Posterior vena cava (tissue), 2 donors: ENCODE measurements at regions not wholly inside any gene's neighbourhood (a gene's known extent, or its start where the extent isn't known, plus 50 kb on each side); places are given as distances from the start of the nearest gene placed in this dataset.
"Not testable (repeated sequence)": the region's sequence is repeated elsewhere in the genome, so short reads cannot be mapped to it uniquely, and the experiment has no call there.

Source experiments
- DNase-seq: peaks from one replicate; pipeline ENCODE4 v3.0.0-alpha.2; 2020; ENCODE audit warnings: low spot score
- intact Hi-C, 2 donors: fragments of 100-400 bp; cut with DNase I; formaldehyde crosslinking; loops; one replicate each; pipeline versions ENCODE4 v1.14.1 to v1.14.2; 2022 to 2023
- donor health status: DM: yes; HTN: yes; CAD: no.
- donor health status: DM: yes; HTN: yes; CAD: no.

DNA sequence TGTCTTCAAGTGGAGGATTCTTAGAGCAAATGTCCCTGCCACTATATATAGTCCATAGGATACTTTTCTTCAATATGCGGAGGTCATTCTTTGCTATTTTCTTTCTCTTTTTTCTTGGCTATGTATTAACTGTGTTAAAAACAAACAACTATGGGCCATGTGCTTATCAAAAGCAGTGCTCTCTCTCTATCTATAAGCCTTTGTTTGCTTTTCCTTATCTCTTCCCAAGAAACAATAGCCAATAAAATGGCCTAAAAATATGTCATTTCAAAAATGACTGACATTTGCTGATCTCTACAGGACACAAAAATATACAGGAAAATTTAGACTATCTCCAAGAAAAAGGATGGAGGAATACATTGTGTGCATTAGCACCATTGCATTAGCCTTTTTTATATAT is 212.1 kb downstream of the MAF start:
- no peak for DNase-seq
- intact Hi-C loops, result no loop called here

DNA sequence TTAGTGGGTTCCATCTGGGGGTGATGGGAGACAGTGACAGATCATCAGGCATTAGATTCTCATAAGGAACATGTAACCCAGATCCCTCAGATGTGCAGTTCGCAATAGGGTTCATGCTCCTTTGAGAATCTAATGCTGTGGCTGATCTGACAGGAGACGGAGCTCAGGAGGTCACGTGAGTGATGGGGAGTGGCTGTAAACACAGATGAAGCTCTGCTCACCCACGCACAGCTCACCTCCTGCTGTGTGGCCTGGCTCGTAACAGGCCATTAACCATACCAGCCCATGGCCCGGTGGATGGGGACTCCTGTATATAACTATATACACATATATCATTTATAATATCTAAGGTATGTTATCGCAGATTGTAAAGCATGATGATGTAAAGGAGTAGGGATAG is 214.2 kb downstream of the MAF start:
- no peak for DNase-seq
- intact Hi-C loops, result no loop called here

DNA sequence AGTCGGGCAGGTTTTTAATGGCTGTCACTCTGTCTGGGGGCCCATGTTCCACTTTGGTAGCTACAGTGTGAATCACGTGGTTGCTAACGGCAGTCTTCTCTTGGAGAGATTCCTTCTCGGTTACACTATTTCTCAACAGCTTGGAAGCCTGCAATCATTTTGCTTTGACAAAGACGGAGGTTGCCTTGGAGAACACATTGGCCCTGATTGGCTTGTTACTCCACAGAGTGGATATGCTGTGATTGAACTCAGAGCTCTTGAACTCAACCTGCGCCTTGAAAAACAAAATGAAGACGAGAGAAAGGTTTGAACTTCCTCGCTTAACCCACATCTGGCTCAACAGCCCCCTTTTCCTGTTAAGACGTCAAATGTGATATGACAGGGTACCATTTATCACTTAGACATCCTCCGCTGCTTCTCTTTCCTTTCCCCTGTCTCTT is 218.9 kb downstream of the MAF start:
- intact Hi-C loops, result no loop called here
- no peak for DNase-seq

DNA sequence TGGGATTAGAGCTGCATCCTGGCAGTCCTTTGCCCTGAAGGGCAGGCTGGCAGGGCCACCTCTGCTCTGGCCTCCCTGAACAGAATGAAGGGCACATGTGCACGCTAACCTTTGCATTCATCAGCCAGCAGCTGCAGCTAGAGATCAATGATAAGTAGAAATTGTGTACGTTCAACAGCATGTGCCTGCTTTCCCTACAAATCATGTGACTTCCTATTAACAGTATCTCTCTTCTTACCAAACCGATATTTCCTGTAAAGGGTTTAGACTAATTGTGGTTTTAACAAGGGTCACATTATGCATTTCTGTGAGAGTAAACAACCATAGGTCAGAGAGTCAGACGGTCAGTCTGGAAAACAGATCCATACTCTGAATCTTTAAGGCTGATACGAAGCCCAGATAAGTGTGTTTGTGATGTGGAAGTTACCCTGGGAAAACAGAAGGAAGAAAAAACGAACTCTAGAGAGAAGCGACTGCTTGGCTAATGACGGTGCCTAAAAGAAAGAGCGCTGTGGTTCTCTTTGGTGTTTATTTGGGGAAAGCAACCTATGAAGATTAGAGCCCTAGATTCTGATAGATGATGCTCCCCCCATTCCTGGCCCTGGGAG is 219.4 kb downstream of the MAF start:
- intact Hi-C loops, result no loop called here
- no peak for DNase-seq

DNA sequence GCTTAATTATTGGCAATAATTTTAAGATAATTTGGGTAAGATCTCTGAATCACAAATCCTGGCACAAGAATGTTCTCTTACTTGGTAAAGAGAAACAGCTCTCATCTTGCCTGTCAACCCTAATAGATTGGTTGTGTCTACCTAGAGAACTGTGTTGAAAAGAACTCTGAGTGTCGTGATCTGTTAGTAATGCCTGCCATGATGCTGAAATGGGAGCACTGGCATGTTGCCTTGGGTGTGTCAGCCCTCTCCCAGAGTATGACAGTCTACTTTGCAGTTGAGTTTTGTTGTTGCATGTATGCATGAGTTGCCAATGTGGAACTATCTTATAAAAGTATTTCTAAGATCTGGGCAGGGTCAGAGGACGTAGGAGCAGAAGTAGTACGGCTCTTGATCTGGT is 221.4 kb downstream of the MAF start:
- intact Hi-C loops, result no loop called here
- no peak for DNase-seq

DNA sequence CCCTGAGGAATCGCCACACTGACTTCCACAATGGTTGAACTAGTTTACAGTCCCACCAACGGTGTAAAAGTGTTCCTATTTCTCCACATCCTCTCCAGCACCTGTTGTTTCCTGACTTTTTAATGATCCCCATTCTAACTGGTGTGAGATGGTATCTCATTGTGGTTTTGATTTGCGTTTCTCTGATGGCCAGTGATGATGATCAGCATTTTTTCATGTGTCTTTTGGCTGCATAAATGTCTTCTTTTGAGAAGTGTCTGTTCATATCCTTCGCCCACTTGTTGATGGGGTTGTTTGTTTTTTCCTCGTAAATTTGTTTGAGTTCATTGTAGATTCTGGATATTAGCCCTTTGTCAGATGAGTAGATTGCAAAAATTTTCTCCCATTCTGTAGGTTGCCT is 223.5 kb downstream of the MAF start:
- DNase-seq, intact Hi-C loops: not testable (repeated sequence)

DNA sequence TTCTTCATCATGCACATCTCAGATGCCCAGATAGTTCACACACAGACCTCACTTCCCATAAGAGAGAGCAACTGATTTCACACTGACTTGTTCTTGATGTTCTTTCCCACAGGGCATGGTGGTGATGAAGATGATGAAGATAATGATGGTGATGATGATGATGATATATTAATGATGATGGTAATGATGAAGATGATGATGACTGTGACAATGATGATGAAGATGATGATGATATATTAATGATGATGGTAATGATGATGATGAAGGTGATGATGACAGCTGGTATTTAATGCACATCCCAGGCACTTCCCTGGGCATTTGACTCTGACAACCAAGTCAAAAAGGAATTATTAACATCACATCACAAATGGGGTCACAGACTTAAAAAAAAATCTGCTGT is 225.2 kb downstream of the MAF start:
- intact Hi-C loops, result no loop called here
- no peak for DNase-seq

DNA sequence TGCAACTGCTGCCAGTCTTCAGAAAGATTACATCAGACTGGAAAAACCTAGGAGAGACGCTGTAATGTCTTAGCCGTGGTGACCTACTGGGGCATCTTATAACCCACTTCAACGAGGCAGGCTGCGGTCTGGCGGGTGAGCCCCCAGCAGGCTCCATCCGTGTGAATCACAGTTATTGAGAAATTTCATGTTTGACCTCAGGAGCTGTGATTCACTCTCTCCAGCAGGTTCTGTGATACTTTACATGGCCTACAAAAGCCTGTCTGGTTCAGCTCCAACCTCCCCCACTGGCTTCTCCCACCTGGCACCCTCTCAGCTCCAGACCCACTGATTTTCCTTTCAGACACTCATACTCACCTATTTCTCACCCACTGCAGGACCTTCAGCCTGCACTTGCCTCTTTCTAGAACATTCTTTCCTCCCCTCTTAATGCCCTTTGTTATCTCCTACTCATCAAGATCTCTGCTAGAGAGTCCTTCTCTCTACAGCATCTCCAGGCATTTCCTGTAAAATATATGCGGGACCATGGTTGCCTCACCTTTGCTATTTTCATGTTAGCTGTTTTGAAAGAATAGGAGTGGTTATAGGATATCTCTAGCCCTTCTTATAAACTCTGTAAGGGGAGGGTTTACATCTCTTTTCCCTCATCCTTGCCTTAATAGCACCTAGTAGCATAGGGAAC is 227.9 kb downstream of the MAF start:
- no peak for DNase-seq
- intact Hi-C loops, result no loop called here

DNA sequence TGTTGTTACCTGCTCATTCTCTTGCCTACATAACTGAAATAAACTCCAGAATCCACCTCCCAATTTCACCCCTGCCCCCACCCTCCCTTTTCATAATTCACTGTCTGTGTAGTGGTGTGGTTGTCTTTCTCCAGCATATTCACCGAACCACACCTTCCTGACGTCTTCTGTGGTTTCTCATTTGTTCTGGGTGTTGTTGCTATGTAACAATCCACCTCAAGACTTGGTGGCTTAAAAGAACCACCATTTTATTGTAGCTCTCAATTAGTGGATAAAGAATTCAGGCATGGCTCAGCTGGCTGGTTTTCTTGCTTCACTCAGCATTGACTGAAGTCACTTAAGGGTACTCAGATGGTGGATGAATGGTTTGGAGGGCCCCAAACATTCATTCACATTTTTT is 229.8 kb downstream of the MAF start:
- intact Hi-C loops, result no loop called here
- no peak for DNase-seq

DNA sequence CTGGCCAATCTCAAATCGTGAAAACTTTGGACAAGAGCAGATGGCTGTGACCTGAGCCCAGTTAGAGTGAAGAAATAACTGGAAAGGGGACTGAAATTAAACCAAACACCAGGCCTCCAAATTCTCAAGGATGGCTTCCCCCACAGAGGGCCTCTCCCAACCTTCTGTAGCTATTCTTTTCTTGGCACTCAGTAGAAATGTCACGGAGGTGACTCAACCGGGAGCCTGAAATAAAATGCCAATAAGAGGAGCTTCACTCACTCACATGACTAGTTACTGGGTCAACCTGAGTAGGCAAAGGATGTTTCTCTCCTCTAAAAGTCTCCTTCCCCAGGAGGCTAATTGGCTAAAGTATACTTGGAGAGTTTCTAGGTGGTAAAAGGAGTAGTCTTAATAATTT is 230.7 kb downstream of the MAF start:
- no peak for DNase-seq
- intact Hi-C loops, result no loop called here

DNA sequence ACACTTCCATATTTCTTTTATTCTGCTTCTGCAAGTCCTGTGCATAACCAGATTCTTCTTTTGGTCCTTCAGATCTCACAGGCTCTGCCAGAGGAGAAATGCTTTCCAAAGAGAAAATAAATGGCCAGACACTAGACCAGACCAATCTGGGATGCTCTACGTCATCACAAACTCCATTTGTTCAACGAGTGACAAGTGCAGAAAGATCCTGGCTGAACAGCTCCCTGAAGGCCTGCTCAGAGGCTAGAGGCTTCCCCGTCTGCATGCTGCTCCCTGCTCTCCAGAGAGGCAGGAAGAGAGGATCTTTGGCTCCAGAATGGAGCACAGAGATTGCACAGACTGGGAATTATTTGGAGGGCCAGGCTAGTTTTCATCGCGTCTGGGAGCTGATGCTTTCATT is 232.7 kb downstream of the MAF start:
- intact Hi-C loops, result no loop called here

DNA sequence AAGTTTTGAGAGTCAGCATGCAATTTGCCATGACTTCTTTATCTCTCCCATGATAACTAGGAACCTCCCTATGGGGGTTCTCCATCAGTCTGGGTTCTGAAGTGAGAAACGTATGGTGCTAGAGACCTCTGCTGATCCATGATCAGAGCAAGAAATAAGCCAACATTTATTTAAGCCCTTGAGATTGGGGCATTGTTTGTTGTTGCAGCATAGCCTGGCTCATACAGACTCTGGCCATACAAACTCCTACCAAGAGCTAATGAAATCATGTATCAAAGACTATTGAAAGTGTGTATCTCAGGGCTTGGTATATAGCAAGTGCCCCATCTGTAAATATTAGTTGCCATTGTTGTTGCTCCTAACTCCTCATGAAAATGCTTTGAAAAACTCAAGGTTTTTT is 233.9 kb downstream of the MAF start:
- intact Hi-C loops, result no loop called here
- DNase-seq, result no peak

More for the DNA sequence above, 232.7 kb downstream of the MAF start:
- no peak for DNase-seq

DNA sequence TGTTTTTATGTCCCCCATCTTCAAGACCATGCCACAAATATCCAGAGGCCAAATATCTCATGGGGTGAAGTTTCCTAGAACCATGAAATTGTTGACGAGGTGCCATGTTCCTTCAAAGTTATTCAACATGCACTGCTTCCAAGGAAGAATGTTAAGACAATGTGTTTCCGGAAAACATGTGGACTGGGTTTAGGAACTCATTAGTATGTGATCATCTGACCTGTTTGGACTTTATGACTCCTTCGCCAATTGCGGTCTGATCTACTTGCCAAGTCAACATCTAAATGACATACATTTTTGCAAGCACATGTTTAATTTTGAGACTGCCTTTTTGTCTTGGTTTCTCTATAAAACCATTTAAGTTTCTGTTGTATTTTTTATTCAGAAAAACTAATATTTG is 234.8 kb downstream of the MAF start:
- intact Hi-C loops, result no loop called here
- DNase-seq, result no peak

DNA sequence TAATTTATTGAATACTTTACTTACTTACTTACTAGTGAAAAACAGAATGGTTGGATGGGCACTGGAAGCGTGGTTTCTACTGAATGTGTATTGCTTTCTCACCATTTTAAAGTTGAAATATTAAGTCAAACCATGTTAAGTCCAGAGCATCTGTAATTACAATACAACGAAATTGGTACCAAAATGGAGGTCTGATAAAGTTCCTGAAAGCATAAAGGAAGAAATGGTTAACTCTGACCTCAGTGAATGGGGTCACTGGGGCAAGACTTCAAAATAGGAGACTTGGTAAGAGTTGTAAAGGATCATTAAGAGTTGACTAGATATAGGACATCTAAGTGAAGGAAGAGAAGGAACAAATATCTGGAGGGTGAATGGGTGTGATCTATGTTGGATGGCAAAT is 237.1 kb downstream of the MAF start:
- DNase-seq, result no peak
- intact Hi-C loops, result no loop called here

DNA sequence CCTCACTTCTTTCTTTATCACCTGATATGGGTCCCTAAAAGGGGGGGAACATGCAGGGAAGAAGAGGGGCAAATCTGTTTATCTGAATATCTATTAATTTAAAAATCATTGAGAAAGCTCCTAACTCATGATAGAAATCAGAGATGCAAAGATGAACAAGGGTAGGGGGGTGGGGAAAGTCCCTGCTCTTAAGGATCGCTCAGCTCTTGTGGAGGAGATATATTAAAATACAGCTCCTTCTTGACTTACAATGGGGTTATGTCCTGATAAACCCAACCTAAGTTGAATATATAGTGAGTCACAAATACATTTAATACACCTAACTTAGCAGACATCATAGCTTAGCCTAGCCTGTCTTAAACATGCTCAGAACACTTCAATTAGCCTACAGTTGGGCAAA is 237.5 kb downstream of the MAF start:
- intact Hi-C loops, result no loop called here
- DNase-seq, result no peak

DNA sequence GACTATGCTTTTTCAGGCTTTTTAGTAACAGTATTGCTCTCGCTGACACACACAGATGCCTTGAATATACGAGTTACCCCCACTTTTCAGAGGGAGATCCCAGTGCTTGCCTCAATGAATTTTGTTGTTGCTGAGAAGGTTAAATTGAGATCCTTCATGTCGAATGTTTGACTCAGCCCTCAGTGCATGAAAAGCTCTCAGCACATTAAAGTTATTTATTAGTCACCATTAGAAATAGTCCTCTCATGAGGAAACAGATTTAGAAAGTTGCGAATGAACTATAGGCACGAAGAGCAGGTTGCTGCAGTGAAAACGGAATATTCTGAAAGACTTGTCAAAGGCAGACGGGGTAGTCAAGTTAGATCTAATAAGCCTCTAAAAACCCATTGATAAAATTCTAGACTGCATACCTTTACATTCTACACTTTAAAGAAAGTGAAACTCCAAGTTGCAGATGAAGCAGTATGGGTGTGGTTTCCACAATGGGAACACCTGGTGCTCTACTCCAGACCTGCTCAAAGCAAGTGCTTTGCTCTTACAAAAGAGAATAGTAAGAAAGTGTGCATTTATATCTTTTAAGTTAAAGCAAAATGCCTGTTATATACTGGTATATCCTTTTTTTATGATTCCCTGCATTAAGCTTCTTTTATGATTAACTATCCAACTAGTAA is 238.1 kb downstream of the MAF start:
- DNase-seq, result no peak
- intact Hi-C loops, result no loop called here

DNA sequence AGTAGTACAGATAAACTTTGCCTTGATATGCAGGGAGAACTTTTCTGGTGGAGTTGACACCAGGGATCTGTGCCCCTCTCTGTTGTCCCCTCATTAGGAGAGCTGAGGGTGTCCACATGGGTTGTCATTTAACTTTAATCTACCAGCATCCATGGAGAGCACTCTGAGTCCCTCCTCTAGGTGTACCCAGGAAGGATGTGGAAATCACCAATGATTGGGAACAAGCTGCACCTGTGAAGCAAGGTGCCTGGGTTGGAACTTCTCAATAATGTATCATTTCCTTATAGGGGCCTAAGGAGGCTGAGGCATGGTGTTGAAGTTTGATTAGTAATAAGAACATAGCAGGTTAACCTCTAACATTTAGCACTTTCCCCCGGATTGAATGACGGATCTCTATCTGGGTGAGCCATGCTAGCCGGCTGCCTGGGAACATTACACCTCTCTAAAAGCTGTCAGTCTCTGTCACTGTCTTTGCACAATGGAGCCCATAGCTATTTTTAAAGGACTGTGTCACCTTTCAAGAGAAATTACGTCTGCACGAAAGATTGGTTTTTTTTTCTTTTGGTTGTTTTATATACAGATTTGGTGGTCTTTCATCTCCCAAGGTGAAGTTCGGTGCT is 239.3 kb downstream of the MAF start:
- intact Hi-C loops, result no loop called here
- DNase-seq, result no peak

DNA sequence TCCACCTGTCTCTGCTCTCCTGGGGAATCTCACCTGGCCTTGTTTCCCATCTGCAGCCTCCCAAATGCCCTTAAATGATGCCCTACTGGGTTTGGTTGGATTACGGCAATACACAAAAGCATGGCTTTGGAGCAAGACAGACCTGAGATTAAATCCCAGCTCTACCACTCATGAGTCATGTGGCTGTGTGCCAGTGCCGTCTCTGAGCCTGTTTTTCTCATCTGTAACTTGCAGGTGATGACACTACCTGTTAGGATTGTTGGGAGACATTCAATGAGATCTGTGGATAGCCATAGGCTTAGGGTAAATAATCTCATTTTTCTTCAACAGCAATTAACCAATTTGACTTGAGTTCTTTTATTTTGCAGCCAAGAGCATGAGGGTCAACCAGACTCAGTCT is 240.3 kb downstream of the MAF start:
- no peak for DNase-seq

DNA sequence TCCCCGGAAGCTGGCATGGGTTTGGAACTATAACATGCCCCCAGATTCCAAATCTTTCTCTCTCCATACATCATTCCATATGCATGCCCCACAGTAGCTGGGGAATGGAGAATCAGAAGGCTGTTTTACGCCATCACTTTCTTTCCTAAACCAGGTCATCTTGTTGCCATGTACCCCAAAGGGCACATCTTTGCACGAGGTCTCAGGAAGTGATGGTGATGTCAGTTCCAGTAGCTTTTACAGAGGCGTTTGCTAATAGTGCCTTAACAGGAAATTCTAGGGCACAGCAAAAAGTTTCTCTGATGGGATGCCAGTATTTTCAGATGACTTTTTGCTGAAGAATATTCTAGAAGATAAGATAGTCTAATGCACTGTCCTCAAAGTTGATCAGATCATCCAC is 241.5 kb downstream of the MAF start:
- intact Hi-C loops, result no loop called here
- no peak for DNase-seq

More for the DNA sequence above, 240.3 kb downstream of the MAF start:
- intact Hi-C loops, result no loop called here

DNA sequence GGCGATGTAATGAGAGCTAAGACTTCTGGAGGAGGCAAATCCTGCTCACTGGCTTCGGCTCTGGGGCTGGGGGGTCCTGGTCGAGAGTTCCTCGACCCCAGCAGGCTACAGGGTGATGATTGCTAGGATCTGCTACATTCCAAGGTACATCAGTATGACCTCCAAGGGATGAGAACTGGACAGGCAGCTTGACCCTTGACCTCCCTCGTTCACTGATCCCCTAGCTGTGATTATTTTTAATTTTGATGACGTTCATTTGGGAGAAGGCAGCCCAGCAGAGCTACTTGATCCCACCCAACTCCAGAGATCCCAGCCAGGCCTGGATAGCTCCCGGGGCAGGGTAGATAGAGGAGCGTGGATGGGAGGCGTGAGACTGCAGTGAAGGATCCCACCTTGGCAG is 242.3 kb downstream of the MAF start:
- DNase-seq, result no peak
- intact Hi-C loops, result no loop called here
